ENCODE measurements at regions not wholly inside any gene's neighbourhood (a gene's known extent, or its start where the extent isn't known, plus 50 kb on each side); places are given as distances from the start of the nearest gene placed in this dataset.
A peak's percentile ranks its signal among the peaks of the same experiment; 100 is the strongest.
"Not testable (repeated sequence)": the region's sequence is repeated elsewhere in the genome, so short reads cannot be mapped to it uniquely, and the experiment has no call there.

GRCh38 chr4:114109776-114110175 is 130.3 kb upstream of the ARSJ start:
- Mint-ChIP-seq H3K4me1 (no peaks in the 10 kb centered on the region), H3K4me3 (no peak overlapping the region), H3K9me3 (no peaks in the 10 kb centered on the region), H3K36me3 (ENCODE audit: low read depth) (no peaks in the 10 kb centered on the region), H3K27ac (no peak overlapping the region), H3K27me3 (peaks cover 3% of the 10 kb centered on the region)
- DNase-seq (no peak), ATAC-seq (no peak)

GRCh38 chr4:114115526-114115925 is 136.1 kb upstream of the ARSJ start:
- no peak for DNase-seq
- Mint-ChIP-seq H3K4me3 (no peak overlapping the region), H3K27ac (no peak overlapping the region), H3K4me1 (no peaks in the 10 kb centered on the region), H3K36me3 (ENCODE audit: low read depth) (no peaks in the 10 kb centered on the region), H3K27me3 (no peaks in the 10 kb centered on the region), H3K9me3 (no peaks in the 10 kb centered on the region)
- ATAC-seq, result no peak

GRCh38 chr4:114116861-114117260 is 137.4 kb upstream of the ARSJ start:
- Mint-ChIP-seq H3K27me3 (no peaks in the 10 kb centered on the region), H3K36me3 (ENCODE audit: low read depth) (no peaks in the 10 kb centered on the region), H3K9me3 (no peaks in the 10 kb centered on the region), H3K4me3 (no peak overlapping the region), H3K4me1 (no peaks in the 10 kb centered on the region), H3K27ac (no peak overlapping the region)
- no peak for ATAC-seq
- DNase-seq, result no peak

- ATAC-seq (no peak), DNase-seq (no peak)
- H3K27ac Mint-ChIP-seq, result no peak overlapping the region
- H3K9me3 Mint-ChIP-seq, result peaks cover 6% of the 10 kb centered on the region
- H3K4me1 Mint-ChIP-seq, result no peaks in the 10 kb centered on the region
- no peaks in the 10 kb centered on the region for H3K36me3 Mint-ChIP-seq (ENCODE audit: low read depth)
- H3K27me3 Mint-ChIP-seq, result no peaks in the 10 kb centered on the region
- no peak overlapping the region for H3K4me3 Mint-ChIP-seq
These were observed 141.8 kb upstream of the ARSJ start for GRCh38 chr4:114121221-114121620.

GRCh38 chr4:114132199-114132598 is 152.8 kb upstream of the ARSJ start:
- Mint-ChIP-seq H3K9me3 (no peaks in the 10 kb centered on the region), H3K4me3 (no peak overlapping the region), H3K36me3 (ENCODE audit: low read depth) (no peaks in the 10 kb centered on the region), H3K27me3 (no peaks in the 10 kb centered on the region), H3K27ac (no peak overlapping the region), H3K4me1 (no peaks in the 10 kb centered on the region)
- DNase-seq, result no peak
- ATAC-seq, result no peak

GRCh38 chr4:114132830-114133229 is 153.4 kb upstream of the ARSJ start:
- H3K36me3 Mint-ChIP-seq (ENCODE audit: low read depth), result no peaks in the 10 kb centered on the region
- no peak overlapping the region for H3K4me3 Mint-ChIP-seq
- no peaks in the 10 kb centered on the region for H3K4me1 Mint-ChIP-seq
- no peak for DNase-seq
- ATAC-seq, result peak; percentile 49
- H3K27me3 Mint-ChIP-seq, result no peaks in the 10 kb centered on the region
- H3K27ac Mint-ChIP-seq, result no peak overlapping the region
- no peaks in the 10 kb centered on the region for H3K9me3 Mint-ChIP-seq

GRCh38 chr4:114136069-114136468 is 156.6 kb upstream of the ARSJ start:
- Mint-ChIP-seq H3K4me3 (no peak overlapping the region), H3K9me3 (no peaks in the 10 kb centered on the region), H3K36me3 (ENCODE audit: low read depth) (no peaks in the 10 kb centered on the region), H3K27ac (no peak overlapping the region), H3K27me3 (no peaks in the 10 kb centered on the region), H3K4me1 (no peaks in the 10 kb centered on the region)
- no peak for ATAC-seq
- no peak for DNase-seq

- H3K36me3 Mint-ChIP-seq (ENCODE audit: low read depth), result no peaks in the 10 kb centered on the region
- H3K9me3 Mint-ChIP-seq, result no peaks in the 10 kb centered on the region
- peaks cover 2% of the 10 kb centered on the region for H3K27me3 Mint-ChIP-seq
- ATAC-seq (no peak), DNase-seq (no peak)
- no peak overlapping the region for H3K4me3 Mint-ChIP-seq
- no peak overlapping the region for H3K27ac Mint-ChIP-seq
- H3K4me1 Mint-ChIP-seq, result no peaks in the 10 kb centered on the region
These were observed 158.5 kb upstream of the ARSJ start for GRCh38 chr4:114137984-114138383.

- Mint-ChIP-seq H3K27me3 (peaks cover 2% of the 10 kb centered on the region), H3K27ac (peak overlapping the region; percentile 64), H3K9me3 (no peaks in the 10 kb centered on the region), H3K4me3 (peak overlapping the region; percentile 78), H3K36me3 (ENCODE audit: low read depth) (no peaks in the 10 kb centered on the region), H3K4me1 (peaks cover 9% of the 10 kb centered on the region)
- ATAC-seq (no peak), DNase-seq (no peak)
These were observed 167.6 kb upstream of the ARSJ start for GRCh38 chr4:114146947-114147618.

GRCh38 chr4:114147619-114148208 is 168.3 kb upstream of the ARSJ start:
- DNase-seq, result peak; percentile 7
- Mint-ChIP-seq H3K27ac (peak overlapping the region; percentile 64), H3K4me3 (peak overlapping the region; percentile 78)
- H3K36me3 Mint-ChIP-seq (ENCODE audit: low read depth); ATAC-seq; H3K27me3 Mint-ChIP-seq; H3K4me1 Mint-ChIP-seq; H3K9me3 Mint-ChIP-seq: not testable (repeated sequence)

- not testable (repeated sequence) for H3K27me3 Mint-ChIP-seq; H3K9me3 Mint-ChIP-seq; H3K4me3 Mint-ChIP-seq; ATAC-seq; DNase-seq; H3K27ac Mint-ChIP-seq; H3K36me3 Mint-ChIP-seq (ENCODE audit: low read depth); H3K4me1 Mint-ChIP-seq
These were observed 169.1 kb upstream of the ARSJ start for GRCh38 chr4:114148372-114149070.

GRCh38 chr4:114156371-114156770 is 176.9 kb upstream of the ARSJ start:
- no peak overlapping the region for H3K4me3 Mint-ChIP-seq
- H3K4me1 Mint-ChIP-seq, result no peaks in the 10 kb centered on the region
- no peak overlapping the region for H3K27ac Mint-ChIP-seq
- no peaks in the 10 kb centered on the region for H3K36me3 Mint-ChIP-seq (ENCODE audit: low read depth)
- no peaks in the 10 kb centered on the region for H3K9me3 Mint-ChIP-seq
- ATAC-seq (no peak), DNase-seq (no peak)
- H3K27me3 Mint-ChIP-seq, result peaks cover 2% of the 10 kb centered on the region

GRCh38 chr4:114161809-114162208 is 182.4 kb upstream of the ARSJ start:
- H3K36me3 Mint-ChIP-seq (ENCODE audit: low read depth), result no peaks in the 10 kb centered on the region
- peaks cover 2% of the 10 kb centered on the region for H3K27me3 Mint-ChIP-seq

GRCh38 chr4:114163051-114163450 is 183.6 kb upstream of the ARSJ start:
- H3K9me3 Mint-ChIP-seq, result no peaks in the 10 kb centered on the region
- ATAC-seq (no peak), DNase-seq (no peak)
- no peak overlapping the region for H3K27ac Mint-ChIP-seq
- no peaks in the 10 kb centered on the region for H3K36me3 Mint-ChIP-seq (ENCODE audit: low read depth)
- no peak overlapping the region for H3K4me3 Mint-ChIP-seq
- H3K27me3 Mint-ChIP-seq, result peaks cover 2% of the 10 kb centered on the region
- H3K4me1 Mint-ChIP-seq, result no peaks in the 10 kb centered on the region

More at GRCh38 chr4:114161809-114162208, 182.4 kb upstream of the ARSJ start:
- ATAC-seq, result no peak
- no peak overlapping the region for H3K4me3 Mint-ChIP-seq
- no peaks in the 10 kb centered on the region for H3K4me1 Mint-ChIP-seq
- no peak for DNase-seq
- no peak overlapping the region for H3K27ac Mint-ChIP-seq
- H3K9me3 Mint-ChIP-seq, result no peaks in the 10 kb centered on the region

GRCh38 chr4:114173968-114174367 is 194.5 kb upstream of the ARSJ start:
- Mint-ChIP-seq H3K36me3 (ENCODE audit: low read depth) (no peaks in the 10 kb centered on the region), H3K27ac (no peak overlapping the region), H3K9me3 (peaks cover 6% of the 10 kb centered on the region), H3K27me3 (no peaks in the 10 kb centered on the region), H3K4me3 (no peak overlapping the region), H3K4me1 (no peaks in the 10 kb centered on the region)
- no peak for DNase-seq
- no peak for ATAC-seq

All from activated naive CD8-positive, alpha-beta T cell treated with anti-CD3 and anti-CD28 coated beads, Interleukin-2, amount 50 U/mL, for 24 hours (primary cell).